KOPT-K1 (cell line): ENCODE measurements at regions not wholly inside any gene's neighbourhood (a gene's known extent, or its start where the extent isn't known, plus 50 kb on each side); places are given as distances from the start of the nearest gene placed in this dataset.

Experiments used
- H3K27ac ChIP-seq: fragments of 200-600 bp; sonication (generic); 2 replicates; pipeline ENCODE4 v1.5.1; 2016; ENCODE audit warnings: antibody characterized with exemption, mild to moderate bottlenecking, low read depth, low read length; ENCODE audit not compliant: poor library complexity, severe bottlenecking
- H3K36me3 ChIP-seq: fragments of 200-600 bp; sonication (generic); 2 replicates; pipeline ENCODE4 v1.5.1; 2017; ENCODE audit warnings: antibody characterized with exemption, mild to moderate bottlenecking, low read length, moderate library complexity; ENCODE audit not compliant: insufficient read depth
- H3K9me3 ChIP-seq: fragments of 200-600 bp; sonication (generic); 2 replicates; pipeline ENCODE4 v1.5.1; 2017; ENCODE audit warnings: antibody characterized with exemption, low read length, mild to moderate bottlenecking; ENCODE audit not compliant: insufficient read depth, poor library complexity, severe bottlenecking

GRCh38 chr5:2143646-2144353 lies 261.1 kb upstream of the IRX4 start:
- Histone ChIP-seq H3K9me3 (no peaks in the 10 kb centered on the region), H3K36me3 (no peaks in the 10 kb centered on the region), H3K27ac (no peak overlapping the region)

GRCh38 chr5:2143088-2143487 lies 260.4 kb upstream of the IRX4 start:
- Histone ChIP-seq H3K27ac (no peak overlapping the region), H3K36me3 (no peaks in the 10 kb centered on the region), H3K9me3 (no peaks in the 10 kb centered on the region)

DNA sequence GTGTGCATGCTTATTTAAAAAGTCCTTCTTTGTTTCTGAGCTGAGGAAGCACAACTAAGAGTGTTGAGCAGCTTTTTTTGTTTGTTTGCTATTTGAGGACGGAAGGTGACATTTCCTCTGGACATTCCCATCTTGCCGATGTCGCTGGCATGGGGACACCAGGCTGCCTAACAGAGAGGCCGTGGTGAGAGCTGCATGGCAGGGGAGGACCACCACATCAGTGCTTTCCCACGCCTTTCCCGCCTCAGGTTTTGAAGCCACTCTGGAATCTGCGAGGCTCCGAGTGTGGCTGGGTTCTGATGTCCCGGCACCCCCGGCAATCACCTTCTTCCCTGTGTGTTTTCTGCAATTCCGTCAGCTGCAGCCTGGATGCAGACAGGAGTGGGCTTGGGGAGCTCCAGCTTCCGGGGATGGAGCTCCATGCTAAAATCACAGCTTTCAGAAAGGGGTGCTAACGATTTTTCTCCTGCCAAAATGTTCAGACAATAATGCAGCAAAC lies 259.8 kb upstream of the IRX4 start:
- Histone ChIP-seq H3K27ac (no peak overlapping the region), H3K36me3 (no peaks in the 10 kb centered on the region), H3K9me3 (no peaks in the 10 kb centered on the region)

GRCh38 chr5:2141254-2142000 lies 258.7 kb upstream of the IRX4 start:
- Histone ChIP-seq H3K9me3 (no peaks in the 10 kb centered on the region), H3K36me3 (no peaks in the 10 kb centered on the region), H3K27ac (no peak overlapping the region)

- H3K27ac ChIP-seq: no peak overlapping the region
- H3K9me3 ChIP-seq: no peaks in the 10 kb centered on the region
- no peaks in the 10 kb centered on the region for H3K36me3 ChIP-seq
Measured at GRCh38 chr5:2140501-2141175, 257.9 kb upstream of the IRX4 start.

GRCh38 chr5:2139478-2139877 lies 256.8 kb upstream of the IRX4 start:
- no peaks in the 10 kb centered on the region for H3K9me3 ChIP-seq

GRCh38 chr5:2138896-2139295 lies 256.2 kb upstream of the IRX4 start:
- Histone ChIP-seq H3K27ac (no peak overlapping the region), H3K9me3 (no peaks in the 10 kb centered on the region), H3K36me3 (no peaks in the 10 kb centered on the region)

More at GRCh38 chr5:2139478-2139877, 256.8 kb upstream of the IRX4 start:
- H3K27ac ChIP-seq: no peak overlapping the region
- H3K36me3 ChIP-seq: no peaks in the 10 kb centered on the region

- Histone ChIP-seq H3K27ac (no peak overlapping the region), H3K9me3 (no peaks in the 10 kb centered on the region), H3K36me3 (no peaks in the 10 kb centered on the region)
Measured at GRCh38 chr5:2137444-2138050, 254.8 kb upstream of the IRX4 start.

- Histone ChIP-seq H3K9me3 (no peaks in the 10 kb centered on the region), H3K36me3 (no peaks in the 10 kb centered on the region), H3K27ac (no peak overlapping the region)
Measured at GRCh38 chr5:2136728-2137333, 254.1 kb upstream of the IRX4 start.

- Histone ChIP-seq H3K27ac (no peak overlapping the region), H3K36me3 (no peaks in the 10 kb centered on the region), H3K9me3 (no peaks in the 10 kb centered on the region)
Measured at GRCh38 chr5:2135833-2136232, 253.1 kb upstream of the IRX4 start.

DNA sequence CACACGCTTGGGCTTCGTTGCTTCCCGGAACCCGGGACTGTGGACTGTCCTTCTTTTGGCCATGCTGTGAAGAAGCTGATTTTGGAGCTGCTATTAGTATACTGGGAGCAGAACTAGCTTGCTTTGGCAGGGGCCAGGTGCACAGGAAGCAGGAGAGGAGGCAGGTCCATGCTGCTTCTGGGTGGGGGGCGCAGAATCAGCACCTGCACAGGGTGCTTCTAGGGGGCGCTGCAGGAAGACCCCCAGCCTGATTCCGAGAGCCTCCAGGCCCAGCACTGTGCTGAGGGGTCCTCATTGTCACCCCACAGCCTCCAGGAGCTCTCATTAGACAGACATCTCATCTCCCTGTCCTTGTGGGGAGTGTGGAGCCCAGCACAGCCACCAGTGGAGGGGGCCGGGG lies 252.6 kb upstream of the IRX4 start:
- H3K27ac ChIP-seq: no peak overlapping the region
- H3K9me3 ChIP-seq: no peaks in the 10 kb centered on the region
- no peaks in the 10 kb centered on the region for H3K36me3 ChIP-seq

- no peaks in the 10 kb centered on the region for H3K36me3 ChIP-seq
Measured at GRCh38 chr5:2134543-2135292, 252.0 kb upstream of the IRX4 start.

DNA sequence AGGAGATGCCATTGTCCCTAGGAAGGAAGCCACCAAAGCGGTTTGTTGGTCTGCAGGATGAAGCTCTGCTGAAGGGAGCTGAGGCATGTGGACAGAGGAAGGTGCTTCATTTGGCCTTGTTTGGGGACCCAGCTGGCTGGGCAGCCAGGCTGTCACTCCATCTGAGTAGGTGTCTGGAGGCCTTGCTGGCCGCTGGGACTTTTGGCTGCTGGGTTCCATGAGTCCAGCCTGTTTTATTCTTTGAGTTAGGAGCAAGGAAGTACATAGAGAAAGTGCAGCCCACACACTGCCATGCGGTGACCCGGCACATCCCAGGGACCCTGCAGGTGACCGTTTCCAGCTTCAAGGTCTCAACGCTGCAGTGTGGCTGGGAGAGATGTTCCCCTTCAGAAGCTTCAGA lies 251.2 kb upstream of the IRX4 start:
- no peaks in the 10 kb centered on the region for H3K36me3 ChIP-seq
- no peaks in the 10 kb centered on the region for H3K9me3 ChIP-seq

More at GRCh38 chr5:2134543-2135292, 252.0 kb upstream of the IRX4 start:
- H3K9me3 ChIP-seq: no peaks in the 10 kb centered on the region
- no peak overlapping the region for H3K27ac ChIP-seq

DNA sequence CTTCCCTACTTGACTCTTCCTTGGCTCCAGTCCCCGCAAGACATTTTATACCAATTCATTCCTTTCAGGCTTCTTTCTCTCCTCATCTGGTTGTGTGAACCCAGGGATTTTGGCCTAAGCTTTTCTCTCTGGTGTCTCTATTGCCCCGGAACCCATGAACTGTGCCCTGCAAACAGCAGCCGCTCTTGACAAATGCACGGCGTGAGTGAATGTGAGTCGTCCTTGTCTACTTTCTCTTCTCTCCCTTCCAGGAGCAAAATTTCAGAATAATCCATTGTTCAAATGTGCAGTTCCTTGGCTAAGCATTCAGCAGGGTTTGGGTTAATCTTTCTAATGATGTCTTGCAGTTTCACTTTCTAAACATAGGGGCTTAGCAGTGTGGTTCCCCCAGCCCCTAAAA lies 250.4 kb upstream of the IRX4 start:
- no peak overlapping the region for H3K27ac ChIP-seq

More for the DNA sequence above, 251.2 kb upstream of the IRX4 start:
- no peak overlapping the region for H3K27ac ChIP-seq

More for the DNA sequence above, 250.4 kb upstream of the IRX4 start:
- H3K36me3 ChIP-seq: no peaks in the 10 kb centered on the region
- no peaks in the 10 kb centered on the region for H3K9me3 ChIP-seq
